GM20000 (cell line): ENCODE measurements at regions not wholly inside any gene's neighbourhood (a gene's known extent, or its start where the extent isn't known, plus 50 kb on each side); places are given as distances from the start of the nearest gene placed in this dataset.

Experiments used
- DNase-seq: peaks from one replicate; pipeline ENCODE4 v3.0.0; 2012; ENCODE audit warnings: low spot score
- TF ChIP-seq, protein P1 (sequence below): IDR thresholded peaks from 2 replicates; pipeline ENCODE4 v1.5.1; 2012; ENCODE audit warnings: mild to moderate bottlenecking, control low read depth; ENCODE audit errors: extremely low read depth, missing control alignments

DNA sequence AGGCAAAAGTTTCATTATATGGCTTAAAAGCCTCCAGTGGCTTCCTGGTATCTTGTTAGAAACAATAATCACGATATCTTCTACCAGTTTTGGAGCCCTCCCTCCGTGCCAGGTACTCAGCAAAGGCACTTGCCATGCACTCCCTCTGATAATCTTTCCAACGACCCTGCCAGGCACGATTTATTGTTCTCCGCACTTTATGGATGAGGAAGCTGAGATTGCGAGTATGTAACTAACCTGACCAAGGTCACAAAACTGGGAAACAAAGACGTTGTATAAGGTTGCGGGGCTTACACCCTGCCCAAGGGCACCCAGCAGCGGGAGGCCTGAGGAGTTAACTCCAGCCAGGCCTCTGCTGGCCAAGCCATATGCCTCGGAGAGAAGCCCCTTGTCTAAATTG lies 218.1 kb downstream of the SNX19 start:
- TF ChIP-seq, protein P1, sequence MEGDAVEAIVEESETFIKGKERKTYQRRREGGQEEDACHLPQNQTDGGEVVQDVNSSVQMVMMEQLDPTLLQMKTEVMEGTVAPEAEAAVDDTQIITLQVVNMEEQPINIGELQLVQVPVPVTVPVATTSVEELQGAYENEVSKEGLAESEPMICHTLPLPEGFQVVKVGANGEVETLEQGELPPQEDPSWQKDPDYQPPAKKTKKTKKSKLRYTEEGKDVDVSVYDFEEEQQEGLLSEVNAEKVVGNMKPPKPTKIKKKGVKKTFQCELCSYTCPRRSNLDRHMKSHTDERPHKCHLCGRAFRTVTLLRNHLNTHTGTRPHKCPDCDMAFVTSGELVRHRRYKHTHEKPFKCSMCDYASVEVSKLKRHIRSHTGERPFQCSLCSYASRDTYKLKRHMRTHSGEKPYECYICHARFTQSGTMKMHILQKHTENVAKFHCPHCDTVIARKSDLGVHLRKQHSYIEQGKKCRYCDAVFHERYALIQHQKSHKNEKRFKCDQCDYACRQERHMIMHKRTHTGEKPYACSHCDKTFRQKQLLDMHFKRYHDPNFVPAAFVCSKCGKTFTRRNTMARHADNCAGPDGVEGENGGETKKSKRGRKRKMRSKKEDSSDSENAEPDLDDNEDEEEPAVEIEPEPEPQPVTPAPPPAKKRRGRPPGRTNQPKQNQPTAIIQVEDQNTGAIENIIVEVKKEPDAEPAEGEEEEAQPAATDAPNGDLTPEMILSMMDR: no peak
- no peak for DNase-seq

DNA sequence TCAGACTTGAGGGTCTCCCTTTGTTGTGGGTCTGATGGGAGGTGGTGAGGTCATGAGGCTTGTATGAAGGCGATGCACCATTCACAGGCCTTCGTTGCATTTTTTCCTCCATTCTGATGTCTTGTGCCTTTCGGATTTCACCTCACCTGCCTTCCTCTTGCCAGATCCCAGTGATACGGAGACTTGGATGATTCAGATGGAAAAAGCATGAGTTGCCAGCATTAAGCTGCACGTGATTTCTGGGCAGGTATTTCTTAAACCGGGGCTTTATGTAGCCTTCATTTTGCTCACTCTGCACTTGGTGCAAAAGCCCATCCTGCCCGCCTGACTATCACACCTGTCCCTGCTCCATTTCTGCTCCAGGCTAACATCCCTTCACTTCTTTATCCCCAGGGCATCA lies 216.7 kb downstream of the SNX19 start:
- no peak for DNase-seq
- TF ChIP-seq, protein P1: no peak

DNA sequence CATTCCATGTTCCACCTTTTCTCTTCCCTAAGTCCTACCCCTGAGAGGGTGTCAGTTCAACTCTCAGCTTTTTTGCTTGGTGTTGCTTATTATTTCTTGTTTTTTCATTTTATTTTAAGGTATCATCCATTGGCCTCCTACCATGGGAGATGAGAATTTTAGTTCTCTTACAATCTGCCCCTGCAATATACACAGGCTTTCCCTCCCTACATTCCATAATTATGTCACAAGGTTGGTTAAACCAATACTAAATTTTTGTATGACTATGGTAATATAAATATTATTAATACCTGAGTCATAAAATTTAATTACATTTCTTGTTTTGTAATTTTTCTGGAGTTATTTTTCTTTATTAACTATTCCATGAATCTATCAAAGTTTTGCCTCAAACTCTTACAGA lies 216.2 kb downstream of the SNX19 start:
- TF ChIP-seq, protein P1: no peak
- DNase-seq: no peak

DNA sequence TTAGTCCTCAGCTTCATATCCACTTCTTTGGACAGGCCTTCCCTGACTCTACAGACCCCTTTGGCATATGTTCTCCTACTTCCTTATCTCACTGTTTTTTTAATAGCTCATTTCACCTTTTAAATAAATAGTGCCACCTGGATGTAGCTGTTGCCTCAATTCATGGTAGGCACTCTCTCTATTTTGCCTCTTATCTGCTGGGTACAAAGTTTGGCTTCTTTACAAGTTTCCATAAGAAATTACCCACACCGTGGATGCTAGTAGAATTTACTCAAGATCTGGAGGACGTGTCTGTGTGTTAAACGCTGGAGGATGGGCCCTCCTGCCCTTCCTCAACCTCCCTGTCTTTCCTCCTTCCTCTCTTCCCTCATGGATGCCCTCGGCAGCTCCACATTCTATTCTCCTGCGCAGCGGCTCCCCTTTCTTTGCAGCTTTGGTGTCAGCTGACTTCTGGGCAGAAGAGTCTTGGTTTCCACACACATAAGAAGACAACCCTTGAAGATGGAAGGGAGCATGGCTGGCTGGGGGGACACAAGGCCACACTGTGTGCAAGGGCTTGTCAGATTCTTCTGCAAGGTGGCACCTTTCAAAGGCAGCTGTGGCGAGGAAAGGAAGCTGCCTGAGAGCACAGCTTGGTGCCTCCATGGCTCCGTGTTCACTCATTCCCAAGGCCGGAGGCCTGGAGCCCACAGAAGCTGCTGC lies 212.6 kb downstream of the SNX19 start:
- TF ChIP-seq, protein P1: no peak
- no peak for DNase-seq

DNA sequence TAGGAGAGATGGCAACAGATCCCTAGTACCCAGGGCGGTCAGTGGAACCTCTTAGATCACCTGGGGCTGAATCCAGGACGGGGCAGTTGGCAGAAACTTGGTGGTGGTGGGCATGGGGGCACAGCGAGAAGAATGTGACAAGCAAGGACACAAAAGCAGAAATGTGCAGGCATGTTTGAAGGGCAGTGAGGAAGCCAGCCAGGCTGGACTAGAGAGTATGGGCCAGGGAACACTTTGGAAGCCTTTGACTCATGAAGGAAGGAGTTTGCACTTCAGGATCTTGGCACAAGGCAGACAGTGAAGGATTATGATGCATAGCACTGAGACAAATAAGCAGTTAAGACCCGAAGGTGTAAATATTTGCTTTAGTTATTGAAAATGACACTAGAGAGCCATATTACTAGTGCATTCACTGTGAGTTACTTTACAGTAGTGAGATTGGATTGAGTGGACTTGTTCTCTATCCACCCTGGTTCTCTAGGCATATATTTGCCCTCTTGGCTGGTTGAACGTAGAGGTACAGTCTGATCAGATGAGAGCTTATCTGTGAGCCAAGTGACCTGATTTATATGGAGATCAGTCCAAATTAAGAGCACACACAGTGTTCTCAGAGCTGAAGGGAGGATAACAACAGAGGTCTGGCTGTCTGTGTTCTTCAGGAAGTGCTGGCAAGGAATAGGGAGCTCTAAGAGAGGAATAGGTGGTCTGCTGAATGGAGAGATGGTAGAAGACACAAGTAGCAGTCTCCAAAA lies 210.4 kb downstream of the SNX19 start:
- DNase-seq: no peak

DNA sequence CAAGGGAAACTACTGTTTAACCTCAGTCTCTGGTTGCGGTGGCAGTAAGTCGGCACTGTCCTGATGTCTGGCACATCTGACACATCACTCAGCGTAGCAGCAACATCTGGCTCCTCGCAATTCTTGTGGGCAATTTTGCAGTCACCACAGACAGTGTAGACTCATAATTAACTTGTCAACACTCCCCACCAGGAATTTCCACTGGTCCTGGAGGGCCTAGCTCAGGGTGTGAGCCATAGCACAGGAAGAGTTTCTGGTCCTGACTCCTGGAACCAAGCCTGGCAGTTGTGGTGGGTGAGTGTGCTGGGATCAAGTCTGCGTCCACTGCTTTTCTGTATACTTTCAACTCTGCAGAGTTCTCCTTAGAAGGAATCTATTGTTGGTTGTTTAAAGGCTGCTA lies 209.7 kb downstream of the SNX19 start:
- TF ChIP-seq, protein P1: no peak
- no peak for DNase-seq

More for the DNA sequence above, 210.4 kb downstream of the SNX19 start:
- TF ChIP-seq, protein P1: no peak

DNA sequence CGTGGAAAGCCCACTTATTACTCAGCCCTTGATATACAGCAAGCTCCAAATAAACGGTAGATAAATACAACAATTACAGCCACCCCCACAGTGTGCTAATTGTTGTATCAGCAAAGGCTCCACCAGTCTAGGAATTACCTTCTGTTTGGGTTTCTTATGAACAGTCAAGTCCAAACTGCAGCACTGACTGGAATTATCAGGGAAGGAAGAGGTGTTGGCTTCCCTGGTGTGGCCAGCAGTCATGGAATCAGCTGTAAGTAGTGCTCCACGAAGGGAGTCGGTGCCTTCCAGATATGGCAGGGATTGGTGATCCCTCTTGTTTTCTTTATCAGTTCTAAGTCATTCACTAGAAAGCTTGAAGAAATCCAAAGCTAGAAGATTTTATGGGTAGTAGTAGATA lies 209.1 kb downstream of the SNX19 start:
- no peak for DNase-seq
- TF ChIP-seq, protein P1: no peak
